NCI-H774 (cell line): ENCODE measurements at regions not wholly inside any gene's neighbourhood (a gene's known extent, or its start where the extent isn't known, plus 50 kb on each side); places are given as distances from the start of the nearest gene placed in this dataset.

ENCODE experiments used
- DNase-seq: peaks from one replicate; lab custom pipeline; 2025; lab: John Stamatoyannopoulos, UW

GRCh38 chr18:28831908-28832307, 655.0 kb upstream of the CDH2 start:
- DNase-seq: no peak

GRCh38 chr18:28831476-28831875, 654.5 kb upstream of the CDH2 start:
- DNase-seq: no peak

- no peak for DNase-seq
Observed at GRCh38 chr18:28826107-28826506, 649.2 kb upstream of the CDH2 start.

- DNase-seq: no peak
Observed at GRCh38 chr18:28824183-28824574, 647.2 kb upstream of the CDH2 start.

- DNase-seq: no peak
Observed at GRCh38 chr18:28823506-28824182, 646.7 kb upstream of the CDH2 start.

- no peak for DNase-seq
Observed at GRCh38 chr18:28820353-28820752, 643.4 kb upstream of the CDH2 start.

- DNase-seq: no peak
Observed at GRCh38 chr18:28816155-28816554, 639.2 kb upstream of the CDH2 start.

- DNase-seq: no peak
Observed at GRCh38 chr18:28814365-28814764, 637.4 kb upstream of the CDH2 start.

GRCh38 chr18:28808373-28808772, 631.4 kb upstream of the CDH2 start:
- no peak for DNase-seq

- no peak for DNase-seq
Observed at GRCh38 chr18:28805491-28805890, 628.6 kb upstream of the CDH2 start.

GRCh38 chr18:28804512-28805202, 627.7 kb upstream of the CDH2 start:
- no peak for DNase-seq

- DNase-seq: no peak
Observed at GRCh38 chr18:28802546-28802945, 625.6 kb upstream of the CDH2 start.

- DNase-seq: no peak
Observed at GRCh38 chr18:28801876-28802275, 624.9 kb upstream of the CDH2 start.

GRCh38 chr18:28794459-28795245, 617.7 kb upstream of the CDH2 start:
- DNase-seq: no peak

GRCh38 chr18:28793901-28794300, 617.0 kb upstream of the CDH2 start:
- no peak for DNase-seq

- no peak for DNase-seq
Observed at GRCh38 chr18:28792404-28793086, 615.6 kb upstream of the CDH2 start.

GRCh38 chr18:28791101-28791500, 614.2 kb upstream of the CDH2 start:
- DNase-seq: no peak

GRCh38 chr18:28789502-28789901, 612.6 kb upstream of the CDH2 start:
- no peak for DNase-seq

GRCh38 chr18:28786926-28787325, 610.0 kb upstream of the CDH2 start:
- DNase-seq: no peak

GRCh38 chr18:28781616-28782362, 604.9 kb upstream of the CDH2 start:
- no peak for DNase-seq

- no peak for DNase-seq
Observed at GRCh38 chr18:28778706-28779105, 601.8 kb upstream of the CDH2 start.

GRCh38 chr18:28777756-28778155, 600.8 kb upstream of the CDH2 start:
- no peak for DNase-seq
